ENCODE measurements at regions not wholly inside any gene's neighbourhood (a gene's known extent, or its start where the extent isn't known, plus 50 kb on each side); places are given as distances from the start of the nearest gene placed in this dataset.
"Not testable (repeated sequence)": the region's sequence is repeated elsewhere in the genome, so short reads cannot be mapped to it uniquely, and the experiment has no call there.

DNA sequence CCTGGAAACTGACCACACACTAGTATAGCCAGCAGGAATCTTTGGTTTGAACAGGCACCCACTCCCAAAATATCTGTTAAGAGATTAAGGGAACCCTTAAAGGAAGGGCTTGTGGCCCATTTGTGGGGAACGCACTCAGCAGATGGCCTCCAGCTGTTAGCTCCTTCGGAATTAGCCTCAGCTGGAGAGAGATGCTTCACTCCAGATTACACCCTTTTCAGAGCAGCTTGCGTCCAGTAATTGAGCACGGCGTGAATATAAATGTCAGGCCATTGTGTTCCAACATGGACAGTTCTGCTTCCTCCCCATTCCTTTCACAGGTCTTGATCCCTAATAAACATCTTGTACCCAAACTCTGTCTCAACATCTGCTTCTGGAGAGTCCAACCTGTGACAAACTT is 397.8 kb downstream of the SEC23A start:
- no peak for DNase-seq (ENCODE audit: low spot score)

DNA sequence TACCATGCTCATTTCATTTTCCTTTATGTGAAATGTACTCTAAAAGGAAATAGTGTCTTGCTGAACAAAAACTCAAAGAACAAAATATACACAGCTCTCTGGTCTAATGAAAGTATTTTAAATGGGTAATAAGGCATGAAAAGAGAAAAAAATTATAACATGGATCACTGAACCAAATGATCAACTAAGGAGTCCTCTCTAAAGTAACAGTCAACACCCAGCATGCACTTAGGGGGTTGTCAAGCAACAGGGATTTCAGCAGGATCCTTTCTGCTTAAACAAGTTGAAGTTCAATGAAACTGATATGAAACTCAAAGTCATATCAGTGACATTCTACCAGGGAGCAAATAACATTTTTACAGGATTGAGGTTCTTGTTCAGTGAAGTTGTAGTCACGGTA is 398.8 kb downstream of the SEC23A start:
- DNase-seq (ENCODE audit: low spot score) = no peak

- no peak for DNase-seq (ENCODE audit: low spot score)
These were observed 406.1 kb downstream of the SEC23A start for GRCh38 chr14:38696925-38697324.

DNA sequence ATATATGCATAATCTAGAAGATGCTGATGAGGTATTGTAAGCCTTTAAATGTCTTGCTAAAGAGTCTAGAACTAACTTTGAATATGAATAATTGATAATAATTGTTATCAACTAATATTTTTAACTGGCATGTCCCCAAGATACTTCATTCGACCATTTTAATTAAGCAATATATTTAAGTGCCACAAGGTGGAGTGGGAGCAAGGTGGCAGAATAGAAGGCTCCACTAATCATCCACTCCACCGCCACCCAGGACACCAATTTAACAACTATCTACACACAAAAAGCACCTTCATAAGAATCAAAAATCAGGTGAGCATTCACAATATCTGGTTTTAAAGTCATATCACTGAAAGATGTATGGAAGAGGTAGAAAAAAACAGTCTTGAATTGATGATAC is 409.6 kb downstream of the SEC23A start:
- no peak for DNase-seq (ENCODE audit: low spot score)

- no peak for DNase-seq (ENCODE audit: low spot score)
These were observed 413.1 kb upstream of the CLEC14A start for GRCh38 chr14:38669027-38669426.

GRCh38 chr14:38663382-38663781 is 407.5 kb upstream of the CLEC14A start:
- no peak for DNase-seq (ENCODE audit: low spot score)

DNA sequence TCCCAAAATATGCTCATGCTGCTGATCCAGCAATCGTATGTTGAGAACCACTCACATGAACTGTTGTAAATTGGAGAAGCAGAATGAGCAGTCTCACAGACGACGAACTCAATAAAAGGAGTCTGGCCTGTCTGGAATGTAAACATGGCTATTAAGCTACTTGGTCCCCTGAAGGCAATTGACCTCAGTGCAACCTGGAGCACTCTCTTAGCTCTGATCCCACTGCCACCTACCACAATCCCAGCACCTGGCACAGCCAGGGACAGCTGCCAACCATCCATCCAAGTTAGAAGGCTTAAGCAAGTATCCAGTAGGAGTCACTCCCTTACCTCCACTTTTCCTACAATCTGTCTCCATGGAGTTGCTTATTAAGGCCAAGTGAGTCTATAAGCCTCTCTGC is 406.9 kb upstream of the CLEC14A start:
- no peak for DNase-seq (ENCODE audit: low spot score)

GRCh38 chr14:38646391-38646790 is 390.5 kb upstream of the CLEC14A start:
- DNase-seq (ENCODE audit: low spot score) = no peak

- DNase-seq (ENCODE audit: low spot score) = not testable (repeated sequence)
These were observed 379.0 kb upstream of the CLEC14A start for GRCh38 chr14:38634913-38635312.

- DNase-seq (ENCODE audit: low spot score) = no peak
These were observed 373.5 kb upstream of the CLEC14A start for GRCh38 chr14:38629412-38629811.

- DNase-seq (ENCODE audit: low spot score) = no peak
These were observed 371.3 kb upstream of the CLEC14A start for GRCh38 chr14:38627163-38627562.

GRCh38 chr14:38623661-38624060 is 367.8 kb upstream of the CLEC14A start:
- DNase-seq (ENCODE audit: low spot score) = peak; percentile 25

DNA sequence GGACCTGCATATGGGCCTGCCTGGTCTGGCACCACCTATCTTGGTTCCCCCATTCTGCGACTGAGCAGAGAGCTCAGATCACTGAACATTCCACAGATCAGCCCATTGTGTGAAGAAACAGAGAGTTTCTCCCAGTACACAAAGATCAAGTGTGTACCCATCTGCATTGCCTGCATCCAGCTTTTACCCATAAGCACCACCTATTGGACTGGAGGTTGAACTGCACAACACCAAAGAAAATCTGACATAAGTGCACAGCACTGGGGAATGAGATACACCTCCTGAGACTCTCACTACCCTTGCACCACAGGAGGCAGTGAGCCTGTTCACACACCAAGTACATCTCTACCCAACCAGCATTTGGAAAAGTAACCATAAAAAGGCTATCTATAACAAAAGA is 362.6 kb upstream of the CLEC14A start:
- DNase-seq (ENCODE audit: low spot score) = no peak

GRCh38 chr14:38616959-38617358 is 361.1 kb upstream of the CLEC14A start:
- no peak for DNase-seq (ENCODE audit: low spot score)

DNA sequence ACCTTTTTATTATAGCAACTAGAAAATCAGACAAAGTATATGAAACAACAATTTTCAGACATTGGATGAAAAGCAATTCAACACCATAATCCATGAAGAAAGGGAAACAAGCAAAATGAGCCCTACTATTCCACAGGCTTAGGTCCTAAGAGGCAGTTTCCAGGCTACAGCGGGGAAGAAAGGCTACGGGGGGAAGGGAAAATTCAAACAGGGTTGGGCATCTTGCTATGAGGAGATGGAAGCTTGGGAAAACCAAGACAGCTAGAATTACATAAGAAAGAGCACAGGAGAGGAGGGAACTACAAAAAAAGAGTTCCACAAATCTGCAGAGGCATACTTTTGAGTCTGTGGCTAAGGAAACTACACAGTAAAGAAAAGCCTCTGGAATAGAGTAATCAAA is 356.0 kb upstream of the CLEC14A start:
- no peak for DNase-seq (ENCODE audit: low spot score)

DNA sequence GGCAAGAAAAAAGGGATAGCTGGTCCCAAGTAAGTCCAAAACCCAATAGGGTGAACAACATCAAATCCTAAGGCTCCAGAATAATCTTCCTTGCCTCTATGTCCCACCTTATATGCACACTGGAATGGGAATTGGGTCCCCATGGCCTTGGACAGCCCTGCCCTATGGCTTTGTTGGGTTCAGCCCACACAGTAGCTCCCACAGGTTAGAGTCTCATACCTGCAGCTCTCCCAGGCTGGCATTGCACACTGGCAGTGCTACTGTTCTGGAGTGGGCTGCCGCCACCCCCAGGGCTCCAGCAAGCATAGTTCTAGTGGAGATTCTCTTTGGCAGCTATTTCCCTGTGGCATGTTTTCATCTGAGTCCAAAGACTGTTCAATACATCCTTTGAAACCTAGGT is 352.4 kb upstream of the CLEC14A start:
- DNase-seq (ENCODE audit: low spot score) = no peak

- no peak for DNase-seq (ENCODE audit: low spot score)
These were observed 349.6 kb upstream of the CLEC14A start for GRCh38 chr14:38605193-38606114.

GRCh38 chr14:38600572-38600971 is 344.7 kb upstream of the CLEC14A start:
- DNase-seq (ENCODE audit: low spot score) = not testable (repeated sequence)

- no peak for DNase-seq (ENCODE audit: low spot score)
These were observed 337.6 kb upstream of the CLEC14A start for GRCh38 chr14:38593476-38593875.

- DNase-seq (ENCODE audit: low spot score) = no peak
These were observed 337.0 kb upstream of the CLEC14A start for GRCh38 chr14:38592764-38593442.

DNA sequence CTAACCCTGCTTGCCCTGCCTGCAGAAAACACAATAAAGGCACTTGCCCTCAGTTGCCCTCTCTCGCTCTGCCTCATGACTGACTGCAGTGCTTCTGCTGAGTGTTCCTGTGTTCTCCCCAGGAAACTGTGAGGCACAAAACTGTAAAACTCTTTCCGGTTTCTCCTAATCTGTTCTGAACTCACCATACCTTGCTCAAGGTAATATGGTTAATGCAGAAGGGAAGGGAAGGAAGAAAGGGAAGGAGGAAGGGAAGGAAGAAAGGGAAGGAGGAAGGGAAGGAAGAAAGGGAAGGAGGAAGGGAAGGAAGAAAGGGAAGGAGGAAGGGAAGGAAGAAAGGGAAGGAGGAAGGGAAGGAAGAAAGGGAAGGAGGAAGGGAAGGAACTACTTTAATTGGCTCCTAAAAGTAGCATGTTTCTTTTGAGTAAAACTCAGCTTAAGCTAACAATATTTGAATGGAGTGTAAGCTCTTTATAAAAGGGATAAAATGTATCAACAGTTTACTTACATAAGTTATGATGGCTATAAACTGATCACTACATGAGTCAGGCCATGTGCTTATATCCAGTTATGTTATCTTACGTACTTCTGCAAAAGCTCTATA is 334.0 kb upstream of the CLEC14A start:
- DNase-seq (ENCODE audit: low spot score) = no peak

DNA sequence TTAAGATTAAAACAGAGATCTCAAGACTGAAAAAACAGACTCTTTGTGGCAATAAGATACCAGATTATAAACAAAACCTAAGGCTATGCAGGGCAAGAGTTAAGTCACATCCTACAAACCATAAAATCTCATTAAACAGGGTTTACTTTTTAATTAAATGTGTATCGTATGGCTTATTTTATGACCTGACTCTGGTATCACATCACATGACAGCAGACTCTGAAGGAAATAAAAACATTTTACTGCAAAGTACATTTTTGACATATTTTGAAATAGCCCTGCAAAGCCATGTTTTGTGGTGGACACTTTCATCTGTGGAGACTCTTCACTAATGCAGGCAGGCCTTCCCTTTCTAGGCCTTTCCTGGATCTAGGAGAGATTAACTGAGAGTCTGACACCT is 327.6 kb upstream of the CLEC14A start:
- DNase-seq (ENCODE audit: low spot score) = no peak

DNA sequence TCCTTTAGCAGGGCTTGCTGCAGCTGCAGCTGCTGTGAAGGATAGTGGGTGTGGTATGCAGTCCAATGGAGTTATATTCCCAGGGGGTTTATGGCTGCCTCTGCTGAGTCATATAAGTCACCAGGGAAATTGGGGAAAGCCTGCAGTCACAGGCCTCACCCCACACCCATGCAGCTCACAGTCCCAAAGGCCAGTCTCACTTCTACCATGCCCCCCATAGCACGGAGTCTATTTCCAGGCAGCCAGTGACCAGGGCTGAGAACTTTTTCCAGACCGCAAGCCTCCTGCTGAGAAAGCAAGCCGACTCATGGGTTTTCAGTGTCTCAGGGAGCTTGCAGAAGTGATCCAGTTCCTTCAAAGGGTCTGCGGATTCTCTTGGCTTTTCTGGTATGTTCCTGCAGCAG is 322.4 kb upstream of the CLEC14A start:
- DNase-seq (ENCODE audit: low spot score) = peak; percentile 13
